ENCODE measurements at regions not wholly inside any gene's neighbourhood (a gene's known extent, or its start where the extent isn't known, plus 50 kb on each side); places are given as distances from the start of the nearest gene placed in this dataset.
"Not testable (repeated sequence)": the region's sequence is repeated elsewhere in the genome, so short reads cannot be mapped to it uniquely, and the experiment has no call there.

DNA sequence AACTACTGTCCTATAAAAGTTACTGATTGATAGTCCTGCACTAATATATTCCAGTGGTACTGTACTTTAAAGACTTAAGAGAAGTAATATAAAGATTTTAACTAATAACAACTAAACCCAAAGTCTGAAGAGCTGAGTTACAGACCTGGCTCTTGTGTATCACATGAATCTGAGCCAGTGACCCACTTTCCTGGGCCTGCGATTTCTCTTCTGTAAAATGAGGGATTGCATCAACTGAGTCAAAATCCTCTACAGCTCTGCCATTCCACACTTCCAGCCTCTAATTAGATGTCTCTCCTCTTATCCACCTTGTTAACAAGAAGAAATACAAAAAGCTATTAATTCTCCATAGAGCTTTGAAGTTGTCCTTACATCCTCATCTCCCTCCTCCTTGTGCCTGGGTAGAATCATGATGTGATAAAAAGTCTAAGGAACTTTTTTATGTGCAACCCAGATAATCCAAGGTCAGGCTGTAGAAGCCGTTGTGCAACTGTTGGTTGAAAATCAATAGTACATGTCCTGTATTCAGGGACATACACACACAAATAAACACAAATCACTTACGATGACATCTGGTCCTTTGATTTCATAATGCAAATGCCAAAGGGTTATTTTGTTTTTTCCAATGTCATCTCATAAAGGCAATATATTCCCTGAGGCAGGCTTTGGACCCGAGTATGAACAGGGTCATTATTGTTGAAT lies 410.3 kb downstream of the KCNA4 start:
- Histone ChIP-seq H3K9me3 (ENCODE audit: control insufficient read depth in 3 of 3, low read length in 3 of 3) (no peaks in the 10 kb centered on the region), H3K27ac (ENCODE audit: low read depth, low read length) (no peak overlapping the region), H3K4me1 (ENCODE audit: control insufficient read depth in 3 of 3, insufficient read depth in 3 of 3, low read length in 3 of 3) (no peaks in the 10 kb centered on the region), H3K27me3 (ENCODE audit: control insufficient read depth in 3 of 3, insufficient read depth in 3 of 3, low read length in 3 of 3) (no peaks in the 10 kb centered on the region), H3K9ac (ENCODE audit: low read depth in 1 of 3, low read length in 3 of 3) (no peak overlapping the region), H3K36me3 (ENCODE audit: control insufficient read depth in 3 of 3, insufficient read depth in 3 of 3, low read length in 3 of 3) (no peaks in the 10 kb centered on the region), H3K4me3 (ENCODE audit: low read length in 3 of 3) (no peak overlapping the region)

DNA sequence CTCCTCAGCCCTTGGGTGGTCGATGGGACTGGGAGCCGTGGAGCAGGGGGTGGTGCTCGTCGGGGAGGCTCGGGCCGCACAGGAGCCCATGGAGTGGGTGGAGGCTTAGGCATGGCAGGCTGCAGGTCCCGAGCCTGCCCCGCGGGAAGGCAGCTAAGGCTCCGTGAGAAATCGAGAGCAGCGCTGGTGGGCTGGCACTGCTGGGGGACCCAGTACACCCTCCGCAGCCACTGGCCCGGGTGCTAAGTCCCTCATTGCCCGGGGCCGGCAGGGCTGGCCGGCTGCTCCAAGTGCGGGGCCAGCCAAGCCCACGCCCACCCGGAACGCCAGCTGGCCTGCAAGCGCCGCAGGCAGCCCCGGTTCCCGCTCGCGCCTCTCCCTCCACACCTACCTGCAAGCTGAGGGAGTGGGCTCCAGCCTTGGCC lies 416.7 kb downstream of the KCNA4 start:
- H3K4me3 ChIP-seq (ENCODE audit: low read length in 3 of 3); H3K27ac ChIP-seq (ENCODE audit: low read depth, low read length); H3K9me3 ChIP-seq (ENCODE audit: control insufficient read depth in 3 of 3, low read length in 3 of 3); H3K27me3 ChIP-seq (ENCODE audit: control insufficient read depth in 3 of 3, insufficient read depth in 3 of 3, low read length in 3 of 3); H3K9ac ChIP-seq (ENCODE audit: low read depth in 1 of 3, low read length in 3 of 3); H3K36me3 ChIP-seq (ENCODE audit: control insufficient read depth in 3 of 3, insufficient read depth in 3 of 3, low read length in 3 of 3); H3K4me1 ChIP-seq (ENCODE audit: control insufficient read depth in 3 of 3, insufficient read depth in 3 of 3, low read length in 3 of 3): not testable (repeated sequence)

DNA sequence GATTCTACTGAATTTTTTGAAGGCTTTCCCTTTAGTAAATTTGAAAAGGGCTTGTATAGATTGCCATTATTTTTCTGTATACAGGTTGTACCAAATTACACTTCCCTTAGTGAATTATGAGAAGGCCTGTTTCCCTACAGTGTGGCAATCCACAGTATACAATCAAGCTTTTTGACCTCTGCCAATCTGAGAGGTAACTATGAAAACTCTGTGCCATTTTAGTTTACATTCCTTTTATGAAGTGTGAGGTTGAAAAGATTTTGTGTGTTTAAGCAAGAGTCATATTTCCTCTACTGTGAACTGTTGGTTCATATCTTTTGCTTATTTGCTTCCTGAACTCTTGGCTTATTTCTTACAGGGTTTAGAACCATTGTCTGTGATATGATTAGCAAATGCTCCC lies 432.5 kb downstream of the KCNA4 start:
- no peaks in the 10 kb centered on the region for H3K4me1 ChIP-seq (ENCODE audit: control insufficient read depth in 3 of 3, insufficient read depth in 3 of 3, low read length in 3 of 3)
- no peaks in the 10 kb centered on the region for H3K36me3 ChIP-seq (ENCODE audit: control insufficient read depth in 3 of 3, insufficient read depth in 3 of 3, low read length in 3 of 3)
- H3K9me3 ChIP-seq (ENCODE audit: control insufficient read depth in 3 of 3, low read length in 3 of 3): no peaks in the 10 kb centered on the region
- H3K4me3 ChIP-seq (ENCODE audit: low read length in 3 of 3): no peak overlapping the region
- H3K27me3 ChIP-seq (ENCODE audit: control insufficient read depth in 3 of 3, insufficient read depth in 3 of 3, low read length in 3 of 3): no peaks in the 10 kb centered on the region
- no peak overlapping the region for H3K9ac ChIP-seq (ENCODE audit: low read depth in 1 of 3, low read length in 3 of 3)
- H3K27ac ChIP-seq (ENCODE audit: low read depth, low read length): no peak overlapping the region

DNA sequence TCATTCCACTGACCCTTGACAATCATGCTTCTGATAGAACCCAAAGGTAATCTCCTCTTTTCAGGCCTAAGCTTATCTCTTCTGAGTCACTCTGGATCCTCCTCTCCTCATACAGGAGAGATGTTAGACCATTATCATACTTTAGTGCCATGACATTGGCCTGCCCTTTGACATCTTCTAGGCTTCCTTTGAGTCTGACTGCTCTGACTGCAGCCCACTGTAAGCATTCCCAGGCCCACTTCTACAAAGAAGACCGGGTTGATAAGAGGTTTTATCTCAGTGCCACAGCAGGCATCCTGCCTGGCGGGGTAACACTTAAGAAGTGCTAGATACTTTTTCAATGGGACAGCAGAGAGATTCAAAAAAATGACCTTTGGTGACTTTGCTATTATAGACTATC lies 438.0 kb downstream of the KCNA4 start:
- Histone ChIP-seq H3K9ac (ENCODE audit: low read depth in 1 of 3, low read length in 3 of 3) (no peak overlapping the region), H3K4me1 (ENCODE audit: control insufficient read depth in 3 of 3, insufficient read depth in 3 of 3, low read length in 3 of 3) (no peaks in the 10 kb centered on the region), H3K27me3 (ENCODE audit: control insufficient read depth in 3 of 3, insufficient read depth in 3 of 3, low read length in 3 of 3) (no peaks in the 10 kb centered on the region), H3K27ac (ENCODE audit: low read depth, low read length) (no peak overlapping the region), H3K9me3 (ENCODE audit: control insufficient read depth in 3 of 3, low read length in 3 of 3) (no peaks in the 10 kb centered on the region), H3K36me3 (ENCODE audit: control insufficient read depth in 3 of 3, insufficient read depth in 3 of 3, low read length in 3 of 3) (no peaks in the 10 kb centered on the region), H3K4me3 (ENCODE audit: low read length in 3 of 3) (no peak overlapping the region)

DNA sequence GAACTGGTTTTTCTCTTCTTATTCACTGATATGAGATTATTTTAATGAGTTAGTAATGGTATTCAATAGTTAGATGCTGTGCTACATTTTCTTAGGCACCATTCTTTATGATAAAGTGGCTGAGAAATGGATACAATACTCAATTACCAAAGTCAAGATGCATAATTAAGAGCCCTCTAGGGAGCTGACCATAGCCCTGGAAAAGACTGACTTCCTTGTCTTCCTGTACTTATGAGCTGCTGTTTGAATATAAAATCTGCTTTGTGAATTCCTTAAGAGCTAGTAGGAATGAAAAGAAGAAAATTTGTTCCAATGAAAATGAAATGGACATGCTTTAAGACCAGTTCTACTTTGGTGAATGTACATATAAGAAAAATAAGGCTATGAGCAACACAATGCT lies 452.3 kb downstream of the KCNA4 start:
- Histone ChIP-seq H3K9me3 (ENCODE audit: control insufficient read depth in 3 of 3, low read length in 3 of 3) (no peaks in the 10 kb centered on the region), H3K4me1 (ENCODE audit: control insufficient read depth in 3 of 3, insufficient read depth in 3 of 3, low read length in 3 of 3) (no peaks in the 10 kb centered on the region), H3K36me3 (ENCODE audit: control insufficient read depth in 3 of 3, insufficient read depth in 3 of 3, low read length in 3 of 3) (no peaks in the 10 kb centered on the region), H3K4me3 (ENCODE audit: low read length in 3 of 3) (no peak overlapping the region), H3K27me3 (ENCODE audit: control insufficient read depth in 3 of 3, insufficient read depth in 3 of 3, low read length in 3 of 3) (no peaks in the 10 kb centered on the region), H3K27ac (ENCODE audit: low read depth, low read length) (no peak overlapping the region), H3K9ac (ENCODE audit: low read depth in 1 of 3, low read length in 3 of 3) (no peak overlapping the region)

DNA sequence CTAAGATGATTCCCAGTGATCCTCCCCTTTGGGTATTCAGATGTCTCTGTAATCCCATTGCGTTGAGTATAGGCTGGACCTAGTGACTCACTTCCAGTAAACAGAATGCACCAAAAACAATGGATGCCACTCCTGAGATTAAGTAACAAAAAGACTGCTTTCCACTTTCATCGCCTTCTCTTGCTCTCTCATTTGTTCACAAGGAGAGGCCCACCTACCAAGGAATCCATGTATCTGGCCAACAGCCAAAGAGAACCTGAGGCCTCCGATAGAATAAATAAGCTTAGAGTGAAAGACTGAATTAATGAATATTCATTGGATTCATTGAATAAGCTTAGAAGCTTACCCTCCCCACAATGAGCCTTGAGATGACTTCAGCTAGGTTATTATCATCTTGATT lies 454.6 kb downstream of the KCNA4 start:
- H3K4me1 ChIP-seq (ENCODE audit: control insufficient read depth in 3 of 3, insufficient read depth in 3 of 3, low read length in 3 of 3): no peaks in the 10 kb centered on the region
- H3K27ac ChIP-seq (ENCODE audit: low read depth, low read length): no peak overlapping the region
- no peak overlapping the region for H3K9ac ChIP-seq (ENCODE audit: low read depth in 1 of 3, low read length in 3 of 3)
- no peaks in the 10 kb centered on the region for H3K27me3 ChIP-seq (ENCODE audit: control insufficient read depth in 3 of 3, insufficient read depth in 3 of 3, low read length in 3 of 3)
- H3K9me3 ChIP-seq (ENCODE audit: control insufficient read depth in 3 of 3, low read length in 3 of 3): no peaks in the 10 kb centered on the region
- H3K4me3 ChIP-seq (ENCODE audit: low read length in 3 of 3): no peak overlapping the region
- H3K36me3 ChIP-seq (ENCODE audit: control insufficient read depth in 3 of 3, insufficient read depth in 3 of 3, low read length in 3 of 3): no peaks in the 10 kb centered on the region

DNA sequence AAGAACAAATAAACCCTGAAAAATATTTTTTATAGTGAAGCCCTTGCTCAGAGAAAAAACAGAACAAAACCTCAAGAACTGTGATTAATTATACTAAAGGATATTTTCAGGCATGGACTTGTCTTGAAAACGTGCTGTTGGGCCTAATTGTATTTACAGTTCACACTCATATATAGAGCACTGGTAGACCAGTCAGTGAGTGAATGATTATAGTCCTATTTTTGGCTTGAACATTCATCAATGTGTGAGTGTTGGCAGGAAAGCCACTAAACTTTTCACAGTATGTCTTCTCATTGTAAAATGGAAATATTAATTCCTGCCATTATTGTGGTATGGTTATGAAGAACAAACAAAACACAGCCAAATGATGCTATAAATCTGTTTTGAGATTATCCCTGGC lies 462.8 kb downstream of the KCNA4 start:
- H3K27ac ChIP-seq (ENCODE audit: low read depth, low read length): no peak overlapping the region
- no peaks in the 10 kb centered on the region for H3K27me3 ChIP-seq (ENCODE audit: control insufficient read depth in 3 of 3, insufficient read depth in 3 of 3, low read length in 3 of 3)
- no peaks in the 10 kb centered on the region for H3K9me3 ChIP-seq (ENCODE audit: control insufficient read depth in 3 of 3, low read length in 3 of 3)
- no peaks in the 10 kb centered on the region for H3K4me1 ChIP-seq (ENCODE audit: control insufficient read depth in 3 of 3, insufficient read depth in 3 of 3, low read length in 3 of 3)
- no peak overlapping the region for H3K9ac ChIP-seq (ENCODE audit: low read depth in 1 of 3, low read length in 3 of 3)
- no peaks in the 10 kb centered on the region for H3K36me3 ChIP-seq (ENCODE audit: control insufficient read depth in 3 of 3, insufficient read depth in 3 of 3, low read length in 3 of 3)
- H3K4me3 ChIP-seq (ENCODE audit: low read length in 3 of 3): no peak overlapping the region

DNA sequence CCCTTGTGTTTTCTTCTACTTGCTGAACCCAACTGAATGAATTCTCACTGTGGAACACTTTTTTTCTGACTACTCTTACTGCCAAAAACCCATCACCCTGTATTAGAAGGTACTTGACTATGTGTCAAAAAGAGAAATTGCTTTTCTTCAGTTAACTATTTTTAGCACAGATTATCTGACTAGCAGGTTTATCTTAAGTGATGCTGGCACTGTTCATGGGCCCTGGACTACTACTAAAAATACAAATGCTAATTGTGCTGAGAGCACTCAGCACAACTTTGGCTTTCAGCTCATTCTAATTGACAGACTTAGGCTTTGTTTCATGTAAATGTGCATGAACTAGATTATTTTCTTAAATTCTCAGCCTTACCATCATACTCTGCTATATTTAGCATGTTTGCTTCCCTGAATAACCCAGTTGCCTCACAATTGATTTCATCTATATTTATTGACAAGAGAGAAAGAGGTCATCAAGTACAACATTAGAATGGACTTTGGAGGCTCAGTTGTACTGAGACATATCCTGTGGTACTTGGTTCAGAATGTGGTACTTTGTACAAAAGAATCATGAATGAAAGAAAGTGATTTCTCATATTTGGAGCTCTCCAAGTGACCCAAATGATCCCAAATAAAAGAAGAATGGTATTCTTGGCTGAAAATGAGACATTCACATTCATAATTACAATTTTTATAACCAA lies 478.3 kb downstream of the KCNA4 start:
- Histone ChIP-seq H3K9ac (ENCODE audit: low read depth in 1 of 3, low read length in 3 of 3) (no peak overlapping the region), H3K36me3 (ENCODE audit: control insufficient read depth in 3 of 3, insufficient read depth in 3 of 3, low read length in 3 of 3) (no peaks in the 10 kb centered on the region), H3K27me3 (ENCODE audit: control insufficient read depth in 3 of 3, insufficient read depth in 3 of 3, low read length in 3 of 3) (no peaks in the 10 kb centered on the region), H3K4me1 (ENCODE audit: control insufficient read depth in 3 of 3, insufficient read depth in 3 of 3, low read length in 3 of 3) (no peaks in the 10 kb centered on the region), H3K4me3 (ENCODE audit: low read length in 3 of 3) (no peak overlapping the region), H3K9me3 (ENCODE audit: control insufficient read depth in 3 of 3, low read length in 3 of 3) (no peaks in the 10 kb centered on the region), H3K27ac (ENCODE audit: low read depth, low read length) (no peak overlapping the region)

DNA sequence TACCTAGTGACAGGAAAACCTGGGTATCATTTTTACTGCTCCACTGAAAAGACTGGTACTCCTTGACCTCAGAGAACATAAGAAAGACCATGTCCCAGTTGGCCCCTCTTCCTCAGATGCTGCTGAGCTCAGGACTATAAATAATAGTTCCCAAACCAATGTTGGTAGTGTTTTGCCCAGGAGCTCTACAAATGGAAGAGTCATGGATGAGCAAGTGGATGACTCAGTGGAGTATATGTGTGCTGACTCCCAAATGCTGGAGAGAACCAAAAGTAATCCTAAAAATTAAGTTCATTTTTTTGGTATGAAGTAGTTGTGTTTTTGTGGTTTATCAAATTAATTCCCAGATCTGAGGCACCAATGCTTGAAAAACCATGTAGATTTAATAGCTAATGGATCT lies 482.0 kb downstream of the KCNA4 start:
- H3K4me1 ChIP-seq (ENCODE audit: control insufficient read depth in 3 of 3, insufficient read depth in 3 of 3, low read length in 3 of 3): no peaks in the 10 kb centered on the region
- H3K27ac ChIP-seq (ENCODE audit: low read depth, low read length): no peak overlapping the region
- no peak overlapping the region for H3K4me3 ChIP-seq (ENCODE audit: low read length in 3 of 3)
- no peaks in the 10 kb centered on the region for H3K36me3 ChIP-seq (ENCODE audit: control insufficient read depth in 3 of 3, insufficient read depth in 3 of 3, low read length in 3 of 3)
- no peaks in the 10 kb centered on the region for H3K27me3 ChIP-seq (ENCODE audit: control insufficient read depth in 3 of 3, insufficient read depth in 3 of 3, low read length in 3 of 3)
- no peaks in the 10 kb centered on the region for H3K9me3 ChIP-seq (ENCODE audit: control insufficient read depth in 3 of 3, low read length in 3 of 3)
- no peak overlapping the region for H3K9ac ChIP-seq (ENCODE audit: low read depth in 1 of 3, low read length in 3 of 3)

DNA sequence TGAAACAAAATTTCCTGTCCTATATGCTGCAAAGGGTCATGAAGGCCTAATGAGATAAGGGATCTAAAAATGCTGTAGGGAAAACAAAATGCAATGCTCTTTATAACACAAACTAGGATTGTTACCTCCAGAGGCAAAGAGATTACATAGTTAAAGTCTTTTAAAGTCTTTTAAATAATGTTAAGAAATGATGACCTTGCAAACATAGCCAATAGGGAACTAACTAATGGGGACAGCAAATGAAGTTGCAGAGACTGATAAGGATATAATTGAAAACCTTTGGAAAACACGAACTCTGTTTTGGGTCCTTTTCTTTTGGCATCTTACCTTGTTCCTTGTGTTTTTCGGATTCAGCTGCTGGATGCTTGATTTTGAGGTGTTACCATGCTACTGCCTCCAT lies 485.9 kb downstream of the KCNA4 start:
- no peak overlapping the region for H3K4me3 ChIP-seq (ENCODE audit: low read length in 3 of 3)
- no peaks in the 10 kb centered on the region for H3K27me3 ChIP-seq (ENCODE audit: control insufficient read depth in 3 of 3, insufficient read depth in 3 of 3, low read length in 3 of 3)
- H3K36me3 ChIP-seq (ENCODE audit: control insufficient read depth in 3 of 3, insufficient read depth in 3 of 3, low read length in 3 of 3): no peaks in the 10 kb centered on the region
- no peak overlapping the region for H3K27ac ChIP-seq (ENCODE audit: low read depth, low read length)
- no peaks in the 10 kb centered on the region for H3K4me1 ChIP-seq (ENCODE audit: control insufficient read depth in 3 of 3, insufficient read depth in 3 of 3, low read length in 3 of 3)
- no peaks in the 10 kb centered on the region for H3K9me3 ChIP-seq (ENCODE audit: control insufficient read depth in 3 of 3, low read length in 3 of 3)
- no peak overlapping the region for H3K9ac ChIP-seq (ENCODE audit: low read depth in 1 of 3, low read length in 3 of 3)
